A673 (cell line): ENCODE measurements at regions not wholly inside any gene's neighbourhood (a gene's known extent, or its start where the extent isn't known, plus 50 kb on each side); places are given as distances from the start of the nearest gene placed in this dataset.

ENCODE experiments used
- BruUV-seq: library from RNA; stranded (reverse); fragments of 400-500 nt; replicated peaks from 2 replicates; lab custom pipeline; 2021; lab: Mats Ljungman, UMichigan
- CTCF ChIA-PET: fragments of 300-600 bp; sonication (Branson Sonifier 250); formaldehyde crosslinking; loops from one replicate; lab custom pipeline; 2022; ENCODE audit warnings: antibody characterized with exemption; lab: Charles Lee
- POLR2A ChIA-PET: fragments of 300-600 bp; sonication (Branson Sonifier 250); formaldehyde crosslinking; loops from one replicate; lab custom pipeline; 2022; ENCODE audit warnings: antibody characterized with exemption; ENCODE audit not compliant: low non-redundant PET; lab: Charles Lee
- DNase-seq: peaks from one replicate; pipeline ENCODE4 v3.0.0-alpha.2; 2015; ENCODE audit warnings: low spot score
- H3K27ac ChIP-seq: fragments of 200-600 bp; sonication (generic); 2 replicates; pipeline ENCODE4 v1.5.1; 2016; ENCODE audit warnings: mixed run types, low read depth, mild to moderate bottlenecking, mixed read lengths, antibody characterized with exemption, low read length; ENCODE audit not compliant: poor library complexity, severe bottlenecking
- H3K27me3 ChIP-seq: fragments of 200-600 bp; sonication (generic); replicated peaks from 2 replicates; pipeline ENCODE4 v1.6.1; 2017; ENCODE audit warnings: mixed run types, low read depth, mild to moderate bottlenecking, mixed read lengths, antibody characterized with exemption, low read length; ENCODE audit not compliant: insufficient read depth, poor library complexity
- H3K36me3 ChIP-seq: fragments of 200-600 bp; sonication (generic); 2 replicates; pipeline ENCODE4 v1.6.1; 2016; ENCODE audit warnings: mixed run types, mild to moderate bottlenecking, mixed read lengths, antibody characterized with exemption, low read length; ENCODE audit not compliant: insufficient read depth, poor library complexity, severe bottlenecking
- H3K4me1 ChIP-seq: fragments of 200-600 bp; sonication (generic); 2 replicates; pipeline ENCODE4 v1.6.1; 2017; ENCODE audit warnings: mixed run types, mild to moderate bottlenecking, mixed read lengths, antibody characterized with exemption, low read length; ENCODE audit not compliant: insufficient read depth, poor library complexity, severe bottlenecking
- H3K4me3 ChIP-seq: fragments of 200-600 bp; sonication (generic); 2 replicates; pipeline ENCODE4 v1.5.1; 2016; ENCODE audit warnings: low read depth, mixed run types, mild to moderate bottlenecking, mixed read lengths, low read length; ENCODE audit not compliant: poor library complexity, severe bottlenecking
- H3K9me3 ChIP-seq: fragments of 200-600 bp; sonication (generic); 2 replicates; pipeline ENCODE4 v1.6.1; 2016; ENCODE audit warnings: mixed run types, low read depth, mild to moderate bottlenecking, mixed read lengths, antibody characterized with exemption, low read length; ENCODE audit not compliant: poor library complexity, severe bottlenecking
- EZH2 ChIP-seq: fragments of 200-600 bp; sonication (generic); IDR thresholded peaks from 2 replicates; pipeline ENCODE4 v1.6.1; 2017; ENCODE audit warnings: borderline replicate concordance, low read depth, mild to moderate bottlenecking, mixed read lengths, antibody characterized with exemption, low read length; ENCODE audit not compliant: poor library complexity, severe bottlenecking
- intact Hi-C: fragments of 100-400 bp; cut with micrococcal nuclease; formaldehyde crosslinking; loops from one replicate; pipeline ENCODE4 v1.10.0; 2022; ENCODE audit not compliant: unreplicated experiment
- TF ChIP-seq, protein P1 (sequence below): fragments of 300-800, 200-600 bp; sonication (generic); conservative IDR thresholded peaks from 2 replicates; pipeline ENCODE4 v1.5.1; 2017; ENCODE audit warnings: low read depth, mild to moderate bottlenecking, antibody characterized with exemption, low read length, moderate library complexity, mixed read lengths

DNA sequence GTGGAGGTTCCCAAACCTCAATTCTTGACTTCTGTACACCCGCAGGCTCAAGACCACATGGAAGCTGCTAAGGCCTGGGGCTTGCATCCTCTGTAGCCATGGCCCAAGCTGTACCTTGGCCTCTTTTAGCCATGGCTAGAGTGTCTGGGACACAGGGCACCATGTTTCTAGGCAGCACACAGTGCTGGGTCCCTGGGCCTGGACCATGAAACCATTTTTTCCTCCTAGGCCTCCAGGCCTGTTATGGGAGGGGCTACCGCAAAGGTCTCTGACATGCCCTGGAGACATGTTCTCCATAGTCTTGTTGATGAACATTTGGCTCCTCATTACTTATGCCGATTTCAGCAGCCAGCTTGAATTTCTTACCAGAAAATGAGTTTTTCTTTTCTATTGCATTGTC, 701.4 kb downstream of the FGF9 start:
- ChIA-PET POLR2A (no interaction called here), CTCF (no interaction called here)
- intact Hi-C loops = no loop called here
- no peaks in the 10 kb centered on the region for H3K27me3 ChIP-seq
- H3K4me3 ChIP-seq = no peak overlapping the region
- H3K9me3 ChIP-seq = peaks cover 23% of the 10 kb centered on the region
- TF ChIP-seq EZH2 = no peak
- TF ChIP-seq, protein P1, sequence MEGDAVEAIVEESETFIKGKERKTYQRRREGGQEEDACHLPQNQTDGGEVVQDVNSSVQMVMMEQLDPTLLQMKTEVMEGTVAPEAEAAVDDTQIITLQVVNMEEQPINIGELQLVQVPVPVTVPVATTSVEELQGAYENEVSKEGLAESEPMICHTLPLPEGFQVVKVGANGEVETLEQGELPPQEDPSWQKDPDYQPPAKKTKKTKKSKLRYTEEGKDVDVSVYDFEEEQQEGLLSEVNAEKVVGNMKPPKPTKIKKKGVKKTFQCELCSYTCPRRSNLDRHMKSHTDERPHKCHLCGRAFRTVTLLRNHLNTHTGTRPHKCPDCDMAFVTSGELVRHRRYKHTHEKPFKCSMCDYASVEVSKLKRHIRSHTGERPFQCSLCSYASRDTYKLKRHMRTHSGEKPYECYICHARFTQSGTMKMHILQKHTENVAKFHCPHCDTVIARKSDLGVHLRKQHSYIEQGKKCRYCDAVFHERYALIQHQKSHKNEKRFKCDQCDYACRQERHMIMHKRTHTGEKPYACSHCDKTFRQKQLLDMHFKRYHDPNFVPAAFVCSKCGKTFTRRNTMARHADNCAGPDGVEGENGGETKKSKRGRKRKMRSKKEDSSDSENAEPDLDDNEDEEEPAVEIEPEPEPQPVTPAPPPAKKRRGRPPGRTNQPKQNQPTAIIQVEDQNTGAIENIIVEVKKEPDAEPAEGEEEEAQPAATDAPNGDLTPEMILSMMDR = no peak
- no TSS peak for BruUV-seq
- H3K27ac ChIP-seq = no peak overlapping the region
- DNase-seq = no peak
- no peaks in the 10 kb centered on the region for H3K36me3 ChIP-seq
- H3K4me1 ChIP-seq = no peaks in the 10 kb centered on the region

DNA sequence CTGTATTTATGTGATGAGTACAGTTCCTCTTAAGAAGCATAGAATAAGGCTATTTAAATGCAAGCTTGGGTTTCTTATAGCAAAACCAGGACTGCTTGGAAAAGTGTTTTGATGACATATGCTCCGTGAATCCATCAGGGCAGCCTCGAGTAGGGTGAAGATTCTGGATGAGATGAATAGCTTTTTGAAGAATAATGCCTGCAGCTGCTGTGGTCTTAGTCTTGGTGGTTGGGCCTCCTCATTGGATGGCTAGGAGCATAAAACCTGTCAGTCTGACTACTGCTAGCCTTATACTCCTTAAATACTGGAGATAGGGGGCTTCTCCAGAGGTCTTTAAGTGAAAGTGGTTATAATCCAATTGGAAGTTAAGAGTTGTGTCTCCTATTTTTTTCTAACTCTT, 704.3 kb downstream of the FGF9 start:
- H3K4me3 ChIP-seq = no peak overlapping the region
- no peaks in the 10 kb centered on the region for H3K36me3 ChIP-seq
- H3K4me1 ChIP-seq = no peaks in the 10 kb centered on the region
- no peaks in the 10 kb centered on the region for H3K27me3 ChIP-seq
- POLR2A ChIA-PET = no interaction called here
- peaks cover 33% of the 10 kb centered on the region for H3K9me3 ChIP-seq
- BruUV-seq = no TSS peak
- intact Hi-C loops = no loop called here
- DNase-seq = no peak
- H3K27ac ChIP-seq = no peak overlapping the region
- no peak for TF ChIP-seq EZH2
- TF ChIP-seq, protein P1 = no peak
- CTCF ChIA-PET = no interaction called here

DNA sequence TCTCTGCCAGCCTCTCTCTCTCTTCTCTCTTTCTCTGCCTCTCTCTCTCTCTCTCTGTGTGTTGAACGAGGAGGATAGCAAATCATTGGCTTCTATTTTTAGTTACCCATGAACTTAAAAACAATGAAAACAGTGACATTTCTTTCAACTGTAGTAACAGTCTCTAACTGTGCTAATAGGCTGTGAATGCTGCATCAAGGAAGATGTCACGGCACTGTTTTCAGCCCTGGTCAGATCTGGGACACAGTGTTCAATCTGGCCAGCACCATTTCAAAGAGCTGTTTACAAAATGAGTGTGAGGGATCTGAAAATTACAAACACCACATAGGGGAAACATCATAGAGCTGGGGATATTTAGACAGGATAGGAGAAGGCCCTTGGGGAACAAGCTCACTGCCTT, 717.0 kb downstream of the FGF9 start:
- peaks cover 4% of the 10 kb centered on the region for H3K9me3 ChIP-seq
- no peaks in the 10 kb centered on the region for H3K36me3 ChIP-seq
- CTCF ChIA-PET = no interaction called here
- no peaks in the 10 kb centered on the region for H3K27me3 ChIP-seq
- no peak for DNase-seq
- POLR2A ChIA-PET = no interaction called here
- no TSS peak for BruUV-seq
- H3K27ac ChIP-seq = no peak overlapping the region
- no peak overlapping the region for H3K4me3 ChIP-seq
- TF ChIP-seq, protein P1 = no peak
- TF ChIP-seq EZH2 = no peak
- H3K4me1 ChIP-seq = no peaks in the 10 kb centered on the region
- intact Hi-C loops = no loop called here
